ENCODE measurements at regions not wholly inside any gene's neighbourhood (a gene's known extent, or its start where the extent isn't known, plus 50 kb on each side); places are given as distances from the start of the nearest gene placed in this dataset.

- intact Hi-C loops (cut with DNase I) = loop anchor here in 1 of 2 donors (10.0 kb wide), 1 partner anchor 365 kb away; no protein-coding TSS in a partner anchor
- DNase-seq (no peak), ATAC-seq (no peak)
These were observed 160.3 kb downstream of the ALX1 start for GRCh38 chr12:85440271-85440670.

GRCh38 chr12:85441025-85441424 is 161.0 kb downstream of the ALX1 start:
- Histone ChIP-seq H3K4me1 (no peaks in the 10 kb centered on the region), H3K9me3 (no peaks in the 10 kb centered on the region), H3K27ac (no peak overlapping the region), H3K36me3 (ENCODE audit: insufficient read depth in 1 of 2, low read depth in 1 of 2) (no peaks in the 10 kb centered on the region), H3K4me3 (no peak overlapping the region), H3K27me3 (ENCODE audit: insufficient read depth in 3 of 3, low read length in 2 of 3) (no peaks in the 10 kb centered on the region)
- no peak for ATAC-seq
- TF ChIP-seq CTCF (IDR thresholded peaks at IDR 0.05) = no peak
- 57 to 73% (median 69%) methylated on average over 3 of the region's 3 CpGs for WGBS, 3 donors
- intact Hi-C loops (cut with DNase I) = loop anchor here in 1 of 2 donors (10.0 kb wide), 1 partner anchor 366 kb away; no protein-coding TSS in a partner anchor
- no peak for DNase-seq

More at GRCh38 chr12:85440271-85440670, 160.3 kb downstream of the ALX1 start:
- no peaks in the 10 kb centered on the region for H3K36me3 ChIP-seq (ENCODE audit: insufficient read depth in 1 of 2, low read depth in 1 of 2)
- TF ChIP-seq CTCF (IDR thresholded peaks at IDR 0.05) = no peak
- H3K27ac ChIP-seq = no peak overlapping the region
- no peaks in the 10 kb centered on the region for H3K27me3 ChIP-seq (ENCODE audit: insufficient read depth in 3 of 3, low read length in 2 of 3)
- no peaks in the 10 kb centered on the region for H3K9me3 ChIP-seq
- no peaks in the 10 kb centered on the region for H3K4me1 ChIP-seq
- WGBS, 3 donors = 84 to 98% (median 97%) methylated on average over 1 of the region's 1 CpG
- H3K4me3 ChIP-seq = no peak overlapping the region

GRCh38 chr12:85441741-85442140 is 161.7 kb downstream of the ALX1 start:
- no peak overlapping the region for H3K27ac ChIP-seq
- intact Hi-C loops (cut with DNase I) = loop anchor here in 1 of 2 donors (10.0 kb wide), 1 partner anchor 367 kb away; no protein-coding TSS in a partner anchor
- H3K4me3 ChIP-seq = no peak overlapping the region
- ATAC-seq = no peak
- no peaks in the 10 kb centered on the region for H3K9me3 ChIP-seq
- DNase-seq = no peak
- H3K27me3 ChIP-seq (ENCODE audit: insufficient read depth in 3 of 3, low read length in 2 of 3) = no peaks in the 10 kb centered on the region
- H3K4me1 ChIP-seq = no peaks in the 10 kb centered on the region
- H3K36me3 ChIP-seq (ENCODE audit: insufficient read depth in 1 of 2, low read depth in 1 of 2) = no peaks in the 10 kb centered on the region
- no peak for TF ChIP-seq CTCF (IDR thresholded peaks at IDR 0.05)
- WGBS, 3 donors = 81 to 84% (median 82%) methylated on average over 1 of the region's 1 CpG

- Histone ChIP-seq H3K4me1 (no peaks in the 10 kb centered on the region), H3K27ac (no peak overlapping the region), H3K4me3 (no peak overlapping the region), H3K36me3 (ENCODE audit: insufficient read depth in 1 of 2, low read depth in 1 of 2) (no peaks in the 10 kb centered on the region), H3K9me3 (no peaks in the 10 kb centered on the region), H3K27me3 (ENCODE audit: insufficient read depth in 3 of 3, low read length in 2 of 3) (no peaks in the 10 kb centered on the region)
- DNase-seq = no peak
- ATAC-seq = no peak
- intact Hi-C loops (cut with DNase I) = loop anchor here in 1 of 2 donors (10.0 kb wide), 1 partner anchor 370 kb away; no protein-coding TSS in a partner anchor
- TF ChIP-seq CTCF (IDR thresholded peaks at IDR 0.05) = no peak
- 35 to 42% (median 40%) methylated on average over 6 of the region's 6 CpGs for WGBS, 3 donors
These were observed 165.3 kb downstream of the ALX1 start for GRCh38 chr12:85445060-85445938.
